ENCODE measurements at regions not wholly inside any gene's neighbourhood (a gene's known extent, or its start where the extent isn't known, plus 50 kb on each side); places are given as distances from the start of the nearest gene placed in this dataset.
"Not testable (repeated sequence)": the region's sequence is repeated elsewhere in the genome, so short reads cannot be mapped to it uniquely, and the experiment has no call there.

DNA sequence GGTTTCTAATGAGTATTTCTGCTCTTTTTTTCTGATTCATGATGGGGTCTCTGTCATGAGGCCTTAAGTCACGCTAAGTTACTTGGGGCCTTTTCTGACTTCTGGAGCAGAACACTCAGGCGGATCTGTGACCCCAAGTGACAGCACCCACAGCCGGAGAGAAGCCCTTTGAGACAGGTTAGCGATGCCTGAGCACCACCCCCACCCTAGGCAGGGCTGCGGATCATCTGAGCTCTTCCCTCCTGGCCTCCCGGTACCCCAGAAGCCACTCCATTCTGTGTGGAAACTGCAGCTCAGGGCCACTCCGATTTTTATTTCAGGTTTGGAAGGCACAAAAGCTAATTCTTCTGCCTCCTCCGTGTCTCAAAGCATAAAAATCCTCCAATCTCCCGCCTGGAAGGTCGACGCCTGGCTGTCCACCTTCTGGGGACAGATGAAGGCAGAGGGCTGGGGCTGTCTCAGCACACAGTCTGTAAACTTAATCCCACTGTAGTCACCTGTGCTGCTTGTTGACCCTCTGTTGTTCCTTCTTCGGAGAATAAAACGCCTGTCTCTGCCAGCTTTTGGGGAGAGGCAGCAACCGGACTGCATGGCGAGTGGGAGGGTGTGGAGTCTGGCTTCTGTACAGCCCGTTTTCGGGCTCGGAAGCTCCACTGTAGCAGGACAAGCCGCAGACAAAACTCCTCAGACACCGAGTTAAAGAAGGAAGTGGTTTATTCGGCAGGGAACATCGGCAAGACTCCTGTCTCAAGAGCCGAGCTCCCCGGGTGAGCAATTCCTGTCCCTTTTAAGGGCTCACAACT, 88.8 kb downstream of the SPRY4 start:
- Histone ChIP-seq H3K9me3 (replicated peaks; ENCODE audit: insufficient read depth, low read length) (no peaks in the 10 kb centered on the region), H3K4me3 (ENCODE audit: low read length) (no peak overlapping the region), H3K9me2 (replicated peaks; ENCODE audit: insufficient read depth, low read length) (no peaks in the 10 kb centered on the region), H3K4me1 (ENCODE audit: low read length) (no peaks in the 10 kb centered on the region), H3K27me3 (replicated peaks; ENCODE audit: insufficient read depth, low read length) (no peaks in the 10 kb centered on the region), H3F3A (ENCODE audit: insufficient read depth, low read length) (no peaks in the 10 kb centered on the region), H4K20me1 (ENCODE audit: insufficient read depth, low read length) (no peaks in the 10 kb centered on the region), H3K4me2 (ENCODE audit: low read depth, low read length) (no peak overlapping the region), H3K9ac (ENCODE audit: low read length) (no peak overlapping the region), H2AFZ (ENCODE audit: low read length) (no peak overlapping the region), H3K79me2 (ENCODE audit: low read length) (no peaks in the 10 kb centered on the region), H3K27ac (ENCODE audit: low read length) (no peak overlapping the region), H3K36me3 (replicated peaks; ENCODE audit: insufficient read depth, low read length) (no peaks in the 10 kb centered on the region)
- DNase-seq = no peak
- TF ChIP-seq CTCF (IDR thresholded peaks at IDR 0.05; ENCODE audit: low read length) = no peak
- no peak for TF ChIP-seq EZH2 (optimal IDR thresholded peaks at IDR 0.05; ENCODE audit: low read depth, low read length)
- no peak for TF ChIP-seq EZH2phosphoT487 (IDR thresholded peaks at IDR 0.05; ENCODE audit: low read length)

DNA sequence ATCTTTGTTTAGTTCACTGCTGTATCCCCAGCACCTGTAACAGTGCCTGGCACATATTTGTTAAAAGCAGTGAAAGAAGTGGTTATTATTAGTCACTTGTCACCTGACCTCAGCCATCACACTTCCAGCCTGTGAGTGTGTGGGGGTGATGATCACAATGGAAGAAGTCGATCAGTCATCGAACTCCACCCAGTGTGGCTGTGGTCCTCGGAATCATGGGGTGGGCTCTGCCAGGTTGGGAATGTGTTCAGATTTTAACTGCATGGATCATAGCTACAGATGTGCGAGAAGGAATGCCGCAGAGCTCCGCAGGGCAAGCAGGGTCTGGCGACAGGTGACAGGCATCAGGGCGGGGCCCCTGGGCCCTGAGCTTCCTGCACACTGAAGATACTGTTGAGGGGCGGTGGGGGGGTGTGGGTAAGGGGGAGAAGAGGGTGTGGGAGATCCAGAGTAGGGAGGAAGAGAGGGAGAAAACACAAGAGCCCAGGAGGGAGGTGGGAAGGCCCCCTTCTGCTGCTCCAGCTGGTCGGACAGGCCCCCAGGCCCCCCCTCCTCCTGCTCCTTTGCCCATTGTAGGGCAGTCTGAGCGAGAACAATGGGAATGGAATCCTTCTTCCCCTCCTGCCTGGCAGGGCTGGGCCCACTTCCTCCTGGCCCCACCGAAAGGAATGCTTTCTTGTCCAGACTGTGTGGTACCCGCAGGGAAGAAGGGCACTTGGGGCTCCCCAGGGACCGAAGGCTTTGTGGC, 89.6 kb downstream of the SPRY4 start:
- no peak for TF ChIP-seq CTCF (IDR thresholded peaks at IDR 0.05; ENCODE audit: low read length)
- no peak for TF ChIP-seq EZH2 (optimal IDR thresholded peaks at IDR 0.05; ENCODE audit: low read depth, low read length)
- TF ChIP-seq EZH2phosphoT487 (IDR thresholded peaks at IDR 0.05; ENCODE audit: low read length) = no peak
- no peaks in the 10 kb centered on the region for H3K4me1 ChIP-seq (ENCODE audit: low read length)
- H3K4me3 ChIP-seq (ENCODE audit: low read length) = no peak overlapping the region
- H4K20me1 ChIP-seq (ENCODE audit: insufficient read depth, low read length) = no peaks in the 10 kb centered on the region
- DNase-seq = no peak
- no peak overlapping the region for H3K4me2 ChIP-seq (ENCODE audit: low read depth, low read length)
- H3F3A ChIP-seq (ENCODE audit: insufficient read depth, low read length) = no peaks in the 10 kb centered on the region
- H3K9me2 ChIP-seq (replicated peaks; ENCODE audit: insufficient read depth, low read length) = no peaks in the 10 kb centered on the region
- H3K27ac ChIP-seq (ENCODE audit: low read length) = no peak overlapping the region
- no peaks in the 10 kb centered on the region for H3K36me3 ChIP-seq (replicated peaks; ENCODE audit: insufficient read depth, low read length)
- H3K27me3 ChIP-seq (replicated peaks; ENCODE audit: insufficient read depth, low read length) = no peaks in the 10 kb centered on the region
- no peak overlapping the region for H3K9ac ChIP-seq (ENCODE audit: low read length)
- H3K79me2 ChIP-seq (ENCODE audit: low read length) = no peaks in the 10 kb centered on the region
- no peaks in the 10 kb centered on the region for H3K9me3 ChIP-seq (replicated peaks; ENCODE audit: insufficient read depth, low read length)
- H2AFZ ChIP-seq (ENCODE audit: low read length) = no peak overlapping the region

- Histone ChIP-seq H3K79me2 (ENCODE audit: low read length) (no peaks in the 10 kb centered on the region), H2AFZ (ENCODE audit: low read length) (no peak overlapping the region), H3K4me2 (ENCODE audit: low read depth, low read length) (no peak overlapping the region), H3K9me3 (replicated peaks; ENCODE audit: insufficient read depth, low read length) (no peaks in the 10 kb centered on the region), H3K27me3 (replicated peaks; ENCODE audit: insufficient read depth, low read length) (no peaks in the 10 kb centered on the region), H3K27ac (ENCODE audit: low read length) (no peak overlapping the region), H3K36me3 (replicated peaks; ENCODE audit: insufficient read depth, low read length) (no peaks in the 10 kb centered on the region), H4K20me1 (ENCODE audit: insufficient read depth, low read length) (no peaks in the 10 kb centered on the region), H3K4me1 (ENCODE audit: low read length) (no peaks in the 10 kb centered on the region), H3K9ac (ENCODE audit: low read length) (no peak overlapping the region), H3K4me3 (ENCODE audit: low read length) (no peak overlapping the region), H3K9me2 (replicated peaks; ENCODE audit: insufficient read depth, low read length) (no peaks in the 10 kb centered on the region), H3F3A (ENCODE audit: insufficient read depth, low read length) (no peaks in the 10 kb centered on the region)
- DNase-seq = no peak
- TF ChIP-seq EZH2 (optimal IDR thresholded peaks at IDR 0.05; ENCODE audit: low read depth, low read length) (no peak), EZH2phosphoT487 (IDR thresholded peaks at IDR 0.05; ENCODE audit: low read length) (no peak), CTCF (IDR thresholded peaks at IDR 0.05; ENCODE audit: low read length) (no peak)
Observed at GRCh38 chr5:142233083-142234032, 91.5 kb downstream of the SPRY4 start.

GRCh38 chr5:142230949-142231348, 93.9 kb downstream of the SPRY4 start:
- H3K36me3 ChIP-seq (replicated peaks; ENCODE audit: insufficient read depth, low read length); H3K4me3 ChIP-seq (ENCODE audit: low read length); DNase-seq; H3K27me3 ChIP-seq (replicated peaks; ENCODE audit: insufficient read depth, low read length); H3K4me1 ChIP-seq (ENCODE audit: low read length); H3K9me3 ChIP-seq (replicated peaks; ENCODE audit: insufficient read depth, low read length); H3F3A ChIP-seq (ENCODE audit: insufficient read depth, low read length); H3K27ac ChIP-seq (ENCODE audit: low read length); H2AFZ ChIP-seq (ENCODE audit: low read length); H3K4me2 ChIP-seq (ENCODE audit: low read depth, low read length); H3K9ac ChIP-seq (ENCODE audit: low read length); H3K9me2 ChIP-seq (replicated peaks; ENCODE audit: insufficient read depth, low read length); H3K79me2 ChIP-seq (ENCODE audit: low read length); H4K20me1 ChIP-seq (ENCODE audit: insufficient read depth, low read length): not testable (repeated sequence)
